ENCODE measurements at regions not wholly inside any gene's neighbourhood (a gene's known extent, or its start where the extent isn't known, plus 50 kb on each side); places are given as distances from the start of the nearest gene placed in this dataset.
A peak's percentile ranks its signal among the peaks of the same experiment; 100 is the strongest.
"Not testable (repeated sequence)": the region's sequence is repeated elsewhere in the genome, so short reads cannot be mapped to it uniquely, and the experiment has no call there.

DNA sequence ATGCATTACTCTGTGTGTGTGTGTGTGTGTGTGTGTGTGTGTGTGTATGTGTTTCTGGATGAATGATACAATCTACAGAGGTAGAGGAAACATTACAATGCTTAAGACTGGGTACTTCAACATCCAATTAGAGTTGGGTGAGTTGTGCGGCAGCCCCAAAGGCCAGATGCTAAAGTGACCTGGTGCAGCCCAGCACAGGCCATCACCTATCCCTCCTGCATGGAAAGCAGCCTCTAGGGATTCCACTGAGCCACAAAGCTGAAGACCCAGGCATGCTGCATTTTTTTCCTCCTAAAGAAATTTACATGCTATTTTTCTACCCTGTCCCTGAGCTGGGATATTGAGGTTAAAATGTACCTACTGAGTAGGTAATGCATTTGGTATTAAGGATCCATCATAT lies 79.1 kb upstream of the ETAA1 start:
- DNase-seq = no peak

DNA sequence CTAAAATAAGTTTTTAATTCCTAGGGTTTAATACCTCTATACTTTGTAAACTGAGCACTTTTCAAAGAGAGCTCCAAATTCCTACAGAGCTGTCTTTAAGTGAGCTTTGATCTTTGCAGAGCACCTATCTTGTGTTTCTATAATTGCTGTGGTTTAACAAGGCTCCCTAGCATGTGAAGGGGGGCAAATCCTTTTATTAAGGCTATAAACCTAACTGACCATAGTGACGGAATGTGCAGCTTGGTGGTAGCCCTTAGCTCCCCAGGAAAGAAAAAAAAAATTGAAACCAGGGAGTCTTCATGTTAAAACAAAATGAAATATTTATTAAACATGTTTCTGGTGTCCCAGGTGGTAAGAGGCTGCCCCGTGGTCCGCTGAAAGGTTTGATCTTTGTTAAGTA lies 78.6 kb upstream of the ETAA1 start:
- DNase-seq = no peak

DNA sequence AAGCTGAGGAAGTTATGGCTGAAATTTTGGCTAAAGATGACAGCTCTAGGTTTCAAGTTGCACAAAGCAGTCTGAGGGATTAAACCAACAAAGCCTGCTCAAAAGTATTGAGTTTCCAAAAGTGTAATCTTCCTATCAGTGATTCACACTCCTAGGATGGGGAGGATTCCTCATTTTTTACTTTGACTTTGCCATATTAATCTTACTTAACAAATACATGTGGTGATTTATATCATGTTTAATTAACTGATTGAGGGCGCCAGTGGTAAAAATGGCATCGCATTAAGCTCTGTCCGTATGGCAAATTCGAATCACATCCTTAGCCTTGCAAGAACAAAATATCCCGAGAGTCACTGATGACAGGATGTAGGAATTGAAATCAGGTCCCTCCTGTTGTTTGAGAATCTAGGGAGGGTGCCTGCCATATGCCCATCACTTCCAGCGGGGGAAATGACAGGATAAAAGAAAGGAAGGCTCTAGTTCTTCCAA lies 78.1 kb upstream of the ETAA1 start:
- no peak for DNase-seq

DNA sequence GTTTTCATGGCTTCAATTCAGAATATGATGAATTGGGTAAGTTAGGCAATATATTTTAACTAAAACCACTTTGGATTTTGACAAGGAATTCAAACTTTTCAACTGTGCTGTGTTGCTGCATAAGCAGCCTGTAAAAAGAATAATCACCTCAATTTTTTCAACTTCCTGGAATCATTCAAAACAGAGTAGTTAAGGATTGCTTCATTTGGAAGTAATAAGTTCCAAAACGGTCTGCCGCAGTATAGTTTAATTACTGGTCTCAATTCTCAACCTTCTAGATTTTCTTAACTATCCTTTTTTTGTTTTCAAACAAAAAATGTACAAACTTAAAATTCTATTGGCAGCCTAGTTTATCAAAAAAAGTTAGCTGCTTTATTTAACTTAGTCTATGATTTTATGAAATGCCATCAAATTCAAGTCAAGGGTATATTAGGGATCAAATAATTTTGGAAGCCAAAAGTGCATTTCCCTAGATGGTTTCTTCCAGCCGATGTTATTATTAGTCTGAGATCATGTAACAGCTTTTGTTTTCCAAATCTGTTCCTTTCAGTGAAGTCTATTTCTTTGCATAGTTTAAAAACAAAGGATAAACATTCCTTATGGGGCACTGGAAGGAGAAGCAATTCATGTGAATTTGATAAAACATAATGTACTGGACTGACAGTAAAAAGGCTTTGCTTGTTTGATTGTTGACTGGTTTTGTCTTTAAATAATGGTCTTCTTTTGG lies 76.1 kb upstream of the ETAA1 start:
- DNase-seq = no peak

DNA sequence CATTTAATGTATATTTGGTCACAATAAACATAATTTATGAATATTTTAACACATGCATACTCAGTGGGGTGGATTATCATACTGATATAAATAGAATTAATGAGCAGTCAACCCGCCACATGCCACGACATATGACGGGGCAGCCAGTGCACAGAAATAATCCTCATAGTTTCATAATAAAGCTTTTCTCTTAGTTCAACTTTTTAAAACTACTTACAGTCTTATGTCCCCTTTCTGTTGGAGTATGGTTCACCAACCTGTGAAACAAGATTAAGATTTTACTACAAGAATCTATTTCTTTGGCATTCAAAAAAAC lies 75.6 kb upstream of the ETAA1 start:
- DNase-seq = no peak

DNA sequence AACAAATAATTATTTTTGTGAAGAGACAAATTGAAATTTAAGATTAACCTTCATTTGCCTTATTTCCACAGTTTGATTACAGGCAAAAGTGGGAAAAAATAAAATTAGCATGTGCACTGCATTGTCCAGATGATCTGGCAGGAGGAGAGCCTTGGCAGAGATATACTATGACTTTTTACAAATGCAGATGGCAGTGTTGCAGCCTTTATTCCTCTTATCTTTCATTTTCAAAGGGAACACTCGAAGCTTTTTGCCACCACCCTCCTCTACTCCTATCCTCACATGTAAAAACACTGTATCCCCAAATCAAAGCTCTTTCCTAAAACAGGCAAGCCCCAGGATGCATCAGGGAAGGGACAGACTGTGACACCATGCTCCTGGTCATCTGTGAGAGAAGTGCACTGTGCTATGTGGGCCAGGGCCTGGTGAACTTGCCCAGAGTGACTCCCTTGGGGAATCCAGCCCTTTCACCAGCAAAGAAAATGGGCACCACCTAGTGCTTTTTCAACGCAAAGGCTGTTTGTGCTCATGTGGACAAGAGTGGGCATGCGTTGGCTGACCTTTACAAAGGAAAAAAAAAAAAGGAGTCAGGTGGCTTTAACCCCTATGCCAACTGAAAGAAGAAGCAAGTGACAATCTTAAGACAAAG lies 74.7 kb upstream of the ETAA1 start:
- DNase-seq = peak; percentile 29

DNA sequence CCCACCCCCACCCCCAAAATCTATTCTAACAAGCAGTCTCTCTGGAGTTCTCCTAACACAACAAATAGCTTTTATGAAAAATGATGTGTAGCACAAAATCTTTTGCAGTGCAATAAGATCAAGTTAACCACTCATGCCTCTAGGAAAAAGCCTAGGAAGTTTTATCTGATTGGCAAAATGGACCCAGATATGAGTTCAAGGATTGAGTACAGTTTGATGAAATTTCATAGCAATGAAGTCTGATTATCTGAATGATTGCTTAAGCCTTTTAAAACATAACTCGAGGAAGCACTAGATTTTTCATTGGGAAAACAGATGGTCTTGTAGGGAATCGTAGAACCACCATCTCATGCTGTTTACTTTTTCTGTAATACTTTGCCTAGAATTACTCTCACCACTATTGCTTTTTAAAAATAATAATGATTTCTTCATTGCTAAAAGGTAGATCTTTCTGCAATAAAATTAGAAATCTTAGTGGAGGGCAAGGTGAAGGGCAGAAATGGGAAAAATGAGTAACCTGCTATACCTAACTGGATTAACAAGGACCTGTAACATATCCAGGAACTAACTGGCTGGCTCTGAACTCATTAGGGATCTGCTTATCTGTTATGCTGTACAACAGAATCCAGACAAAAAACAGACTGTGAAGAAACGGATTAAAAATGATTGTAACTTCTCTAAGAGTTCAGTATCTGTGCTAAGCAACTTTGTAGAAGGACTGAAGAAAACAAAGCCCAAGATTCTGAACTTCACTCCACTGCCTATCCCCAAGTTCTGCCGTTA lies 73.7 kb upstream of the ETAA1 start:
- DNase-seq = no peak

DNA sequence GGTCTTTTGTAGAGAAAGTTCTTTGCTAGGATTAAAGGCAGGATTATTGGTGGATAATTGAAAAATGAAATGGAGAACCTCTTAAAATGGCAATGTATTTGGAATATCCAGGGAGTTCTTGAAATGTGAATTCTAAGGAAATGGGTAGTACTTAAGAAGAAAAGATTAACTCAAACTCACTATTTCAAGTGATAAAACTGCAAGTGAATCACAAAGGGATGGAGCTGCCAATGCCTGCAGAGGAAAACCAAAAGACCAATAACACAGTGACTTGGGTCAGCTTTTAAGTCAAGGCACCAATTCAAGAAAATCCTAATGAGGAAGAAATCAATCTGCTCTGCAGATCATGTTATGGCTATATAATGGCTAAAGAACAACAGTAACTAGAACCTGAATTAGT lies 67.6 kb upstream of the ETAA1 start:
- no peak for DNase-seq

DNA sequence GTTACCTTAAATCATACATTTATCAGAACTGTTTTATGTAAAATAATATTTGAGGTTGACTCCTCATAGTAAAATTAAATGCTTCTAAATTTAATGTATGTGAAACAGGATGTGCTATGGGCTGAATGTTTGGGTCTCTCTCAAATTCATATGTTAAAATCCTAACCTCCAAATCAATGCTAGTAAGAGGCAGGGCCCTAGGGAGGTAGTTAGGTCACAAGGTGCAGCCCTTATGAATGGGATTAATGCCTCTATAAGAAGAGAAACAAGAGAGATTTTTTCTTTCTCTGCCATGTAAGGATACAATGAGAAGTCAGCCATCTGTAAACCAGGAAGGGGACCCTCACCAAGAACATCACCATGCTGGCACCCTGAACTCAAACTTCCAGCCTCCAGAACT lies 67.2 kb upstream of the ETAA1 start:
- DNase-seq = no peak

DNA sequence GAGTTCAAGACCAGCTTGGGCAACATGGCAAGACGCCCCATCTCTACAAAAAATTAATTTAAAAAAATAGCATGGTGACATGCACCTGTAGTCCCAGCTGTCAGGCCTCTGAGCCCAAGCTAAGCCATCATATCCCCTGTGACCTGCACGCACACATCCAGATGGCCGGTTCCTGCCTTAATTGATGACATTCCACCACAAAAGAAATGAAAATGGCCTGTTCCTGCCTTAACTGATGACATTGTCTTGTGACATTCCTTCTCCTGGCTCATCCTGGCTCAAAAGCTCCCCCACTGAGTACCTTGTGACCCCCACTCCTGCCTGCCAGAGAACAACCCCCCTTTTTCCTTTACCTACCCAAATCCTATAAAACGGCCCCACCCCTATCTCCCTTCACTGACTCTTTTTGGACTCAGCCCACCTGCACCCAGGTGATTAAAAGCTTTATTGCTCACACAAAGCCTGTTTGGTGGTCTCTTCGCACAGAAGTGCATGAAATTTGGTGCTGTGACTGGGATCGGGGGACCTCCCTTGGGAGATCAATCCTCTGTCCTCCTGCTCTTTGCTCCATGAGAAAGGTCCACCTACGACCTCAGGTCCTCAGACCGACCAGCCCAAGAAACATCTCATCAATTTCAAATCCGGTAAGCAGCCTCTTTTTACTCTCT lies 65.6 kb upstream of the ETAA1 start:
- not testable (repeated sequence) for DNase-seq

DNA sequence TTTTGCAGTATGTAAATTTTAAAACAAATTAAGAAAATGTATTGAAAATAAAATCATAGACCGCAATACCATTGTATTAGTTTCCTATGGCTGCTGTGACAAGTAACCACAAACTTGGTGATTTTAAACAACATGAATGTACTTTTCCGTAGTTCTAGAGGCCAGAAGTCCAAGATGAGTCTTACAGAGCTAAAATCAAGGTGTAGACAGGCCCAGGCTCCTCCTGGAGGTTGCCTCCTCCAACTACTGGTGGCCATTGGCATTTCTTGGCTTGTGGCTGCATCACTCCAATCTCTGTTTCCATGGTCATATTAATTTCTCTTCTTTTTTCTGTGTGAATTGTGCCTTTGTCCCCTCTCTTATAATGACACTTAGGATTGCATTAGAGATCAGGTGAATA lies 59.2 kb upstream of the ETAA1 start:
- no peak for DNase-seq

DNA sequence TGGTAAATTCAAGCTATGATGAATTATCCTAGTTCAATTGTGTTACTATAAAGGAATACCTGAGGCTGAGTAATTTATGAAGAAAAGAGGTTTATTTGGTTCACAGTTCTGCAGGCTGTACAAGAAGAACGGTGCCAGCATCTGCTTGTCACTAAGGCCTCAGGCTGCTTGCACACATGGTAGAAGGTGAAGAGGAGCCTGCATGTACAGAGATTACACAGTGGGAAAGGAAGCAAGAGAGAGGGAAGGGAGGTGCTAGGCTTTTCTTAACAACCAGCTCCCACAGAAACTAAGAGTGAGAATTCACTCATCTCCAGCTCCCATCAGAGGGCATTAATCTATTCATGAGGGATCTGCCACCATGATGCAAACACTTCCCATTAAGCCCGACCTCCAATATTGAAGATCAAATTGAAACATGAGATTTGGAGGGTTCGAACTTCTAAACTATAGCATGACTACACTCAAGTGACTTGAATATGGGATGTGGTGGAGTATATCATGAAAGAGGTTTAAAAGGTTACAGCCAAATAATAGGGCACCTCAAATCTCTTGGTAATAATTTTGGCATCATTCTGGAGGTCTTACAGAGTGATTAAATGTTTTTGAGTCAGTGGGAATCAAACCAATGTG lies 58.4 kb upstream of the ETAA1 start:
- no peak for DNase-seq

DNA sequence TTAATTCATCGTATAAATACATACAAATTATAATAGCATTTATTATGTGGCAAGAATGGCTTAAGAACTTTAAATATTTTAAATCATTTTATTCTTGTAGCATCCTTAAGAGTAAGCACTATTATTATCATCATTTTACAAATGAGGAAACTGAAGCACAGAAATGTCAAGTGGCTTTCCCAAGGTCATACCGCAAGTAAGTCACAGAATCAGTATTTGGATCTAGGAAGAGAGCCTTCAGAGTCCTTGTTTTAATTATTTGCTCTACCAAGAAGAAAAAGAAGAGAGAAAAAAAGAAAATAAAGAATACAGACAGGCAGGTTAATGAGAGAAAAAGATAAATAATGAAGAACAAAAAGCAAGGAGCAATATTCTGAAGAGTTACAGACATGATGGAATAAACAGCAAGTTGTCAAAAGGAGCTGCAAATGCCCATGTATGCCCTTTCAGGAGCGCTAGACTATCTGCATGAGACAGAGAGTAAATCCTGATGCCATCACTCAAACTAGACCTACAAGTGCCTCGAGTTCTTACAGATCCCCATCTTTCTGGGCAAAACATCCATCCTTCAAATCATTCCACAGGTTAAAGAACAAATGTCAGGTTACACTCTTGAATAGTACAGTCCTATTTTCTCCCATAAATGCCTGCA lies 57.8 kb upstream of the ETAA1 start:
- no peak for DNase-seq

DNA sequence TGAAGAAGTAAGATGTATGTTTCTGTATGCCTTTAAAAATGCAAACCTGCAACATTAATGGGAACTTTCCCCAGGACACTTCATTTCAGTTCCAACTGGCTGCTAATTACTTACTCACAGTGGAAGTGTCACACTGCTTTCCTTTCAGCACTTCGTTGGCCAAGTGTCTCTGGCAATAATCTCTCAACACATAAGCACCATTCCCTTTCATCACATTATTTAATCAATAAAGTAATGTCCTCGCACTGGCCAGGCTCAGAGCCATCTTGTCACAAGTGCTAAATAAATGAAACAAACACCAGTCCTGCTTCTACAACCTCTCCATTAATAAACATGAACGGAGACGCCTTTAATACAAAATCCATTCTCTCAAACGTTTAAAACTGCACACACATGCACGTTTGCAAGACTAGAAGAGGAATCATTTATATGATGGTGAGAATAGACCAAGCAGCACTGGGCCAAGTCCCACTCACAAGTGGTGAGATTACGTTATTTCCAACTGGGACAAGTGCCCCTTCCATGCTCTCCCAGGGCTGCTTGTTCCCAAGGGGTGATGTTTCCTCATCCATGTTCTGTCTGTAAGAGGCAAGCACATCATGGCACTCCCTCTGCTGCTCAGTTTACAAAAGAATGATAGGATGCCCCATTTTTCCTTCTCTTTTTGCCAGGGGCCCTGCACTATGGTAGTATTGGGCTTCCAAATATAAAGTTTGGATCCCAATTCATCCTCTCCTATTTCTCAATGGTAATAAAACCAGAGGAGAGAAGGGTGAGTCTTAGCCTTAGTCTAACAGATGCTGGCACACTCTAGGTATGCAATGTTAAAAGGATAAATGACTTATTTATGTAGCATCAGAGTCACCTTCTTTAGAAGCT lies 56.8 kb upstream of the ETAA1 start:
- no peak for DNase-seq

DNA sequence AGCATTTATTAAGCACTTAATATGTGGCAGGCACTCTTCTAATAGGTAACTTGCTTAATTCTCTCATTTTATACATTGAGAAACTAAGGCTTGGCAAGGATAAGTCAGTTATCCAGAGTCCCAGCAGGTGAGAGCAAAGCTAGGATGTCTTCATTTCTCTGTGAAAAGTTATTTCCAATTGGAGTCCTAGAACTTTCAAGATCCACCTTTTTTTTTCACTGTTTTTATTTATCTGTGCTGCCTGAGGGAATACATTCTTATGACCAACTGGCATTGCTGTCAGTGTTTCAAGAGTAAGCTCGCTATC lies 56.2 kb upstream of the ETAA1 start:
- no peak for DNase-seq

DNA sequence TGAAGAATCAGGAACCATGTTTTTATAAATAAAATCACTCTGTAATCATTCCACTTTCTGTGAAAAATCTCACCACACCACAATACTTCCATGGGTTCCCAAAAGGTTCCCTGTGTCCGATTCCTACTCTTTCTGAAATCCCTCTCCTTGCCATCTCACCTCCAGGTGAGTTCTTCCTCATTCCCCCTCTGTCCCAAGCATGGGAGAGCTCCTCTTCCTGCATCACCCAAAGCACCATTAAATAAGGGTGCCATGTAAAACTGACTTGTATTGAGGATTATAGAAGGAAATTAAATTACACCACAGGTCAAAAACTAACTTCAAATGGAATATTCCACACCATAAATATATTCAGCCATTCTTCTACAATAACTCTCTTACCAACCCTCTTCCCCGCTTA lies 55.8 kb upstream of the ETAA1 start:
- no peak for DNase-seq

DNA sequence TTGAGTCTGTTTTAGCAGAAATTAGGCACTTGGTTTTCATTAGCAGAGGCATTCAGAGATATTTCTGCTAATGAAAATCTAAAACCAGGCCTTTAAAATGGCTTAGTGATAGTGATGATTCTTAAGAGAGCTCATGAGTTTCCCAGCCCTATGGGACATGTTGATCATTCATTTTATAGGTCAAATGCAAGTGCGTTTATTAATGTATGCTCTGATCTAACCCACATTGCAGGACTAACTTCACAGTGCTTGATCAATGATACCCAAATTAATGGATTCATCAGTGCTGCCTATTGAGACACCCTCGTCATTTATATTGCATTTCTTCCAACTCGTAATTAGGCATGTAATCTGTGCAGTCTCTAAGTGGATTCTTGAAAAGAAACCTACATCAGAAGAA lies 54.7 kb upstream of the ETAA1 start:
- no peak for DNase-seq

DNA sequence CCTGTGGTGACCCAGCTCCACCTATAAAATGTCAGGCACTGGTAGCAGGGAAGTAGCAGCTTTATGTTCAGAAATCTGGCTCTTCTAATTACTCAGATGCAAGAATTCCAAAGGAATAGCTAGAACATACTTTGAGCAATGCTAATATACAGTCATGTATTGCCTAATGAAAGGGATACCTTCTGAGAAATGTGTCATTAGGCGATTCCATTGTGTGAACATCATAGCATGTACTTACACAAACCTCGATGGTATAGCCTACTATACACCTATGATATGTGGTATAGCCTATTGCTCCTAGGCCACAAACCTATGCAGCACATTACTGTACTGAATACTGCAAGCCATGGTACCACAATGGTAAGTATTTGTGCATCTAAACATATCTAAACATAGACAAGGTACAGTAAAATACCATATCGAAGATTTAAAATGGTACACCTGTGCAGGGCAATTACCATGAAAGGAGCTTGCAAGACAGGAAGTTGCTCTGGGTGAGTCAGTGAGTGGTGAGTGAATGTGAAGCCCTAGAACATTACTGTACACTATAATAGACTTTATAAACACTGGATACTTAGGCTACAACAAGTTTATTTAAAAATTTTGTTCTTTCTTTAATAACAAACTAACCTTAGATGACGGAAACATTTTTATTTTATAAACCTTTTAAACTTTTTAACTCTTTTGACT lies 50.3 kb upstream of the ETAA1 start:
- DNase-seq = no peak

Measured in midbrain (tissue), 1 donor.